ENCODE measurements at regions not wholly inside any gene's neighbourhood (a gene's known extent, or its start where the extent isn't known, plus 50 kb on each side); places are given as distances from the start of the nearest gene placed in this dataset.
A peak's percentile ranks its signal among the peaks of the same experiment; 100 is the strongest.

DNA sequence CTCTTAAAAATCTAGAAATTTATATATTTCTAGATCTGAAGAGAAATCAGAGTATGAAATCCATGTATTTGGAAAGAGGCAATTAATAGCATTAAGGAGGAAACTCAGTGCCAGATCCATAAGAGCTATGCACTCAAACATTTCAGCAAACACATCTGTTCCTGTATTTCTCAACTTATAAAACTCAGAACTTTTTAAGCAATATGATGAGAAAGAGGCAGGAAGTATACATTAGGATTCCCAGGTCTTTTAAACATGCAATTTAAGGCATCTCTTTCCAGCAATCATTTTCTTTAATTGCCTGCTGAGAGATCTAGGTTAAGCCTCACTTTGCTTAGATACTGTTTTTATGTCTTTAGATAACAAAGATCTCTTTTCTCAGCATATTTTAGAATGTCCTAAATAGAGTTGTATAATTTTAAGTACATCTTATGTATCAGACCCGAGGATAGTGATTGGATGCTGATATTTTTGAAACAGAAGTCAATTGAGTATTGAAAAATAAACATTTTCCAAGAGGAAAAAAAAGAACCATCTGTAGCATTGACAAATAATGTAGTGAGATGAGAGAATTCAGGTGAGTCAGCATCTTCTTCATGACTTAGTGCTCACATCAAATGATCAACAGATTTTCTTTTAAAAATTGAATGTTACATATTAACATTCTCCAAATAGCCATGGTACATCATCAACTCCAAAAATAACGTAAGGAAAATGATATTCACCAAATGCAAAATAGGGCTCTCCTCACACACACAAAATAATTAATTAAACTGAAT, 461.4 kb upstream of the NOX3 start:
- no peak overlapping the region for H3K9ac ChIP-seq (ENCODE audit: low read length)

DNA sequence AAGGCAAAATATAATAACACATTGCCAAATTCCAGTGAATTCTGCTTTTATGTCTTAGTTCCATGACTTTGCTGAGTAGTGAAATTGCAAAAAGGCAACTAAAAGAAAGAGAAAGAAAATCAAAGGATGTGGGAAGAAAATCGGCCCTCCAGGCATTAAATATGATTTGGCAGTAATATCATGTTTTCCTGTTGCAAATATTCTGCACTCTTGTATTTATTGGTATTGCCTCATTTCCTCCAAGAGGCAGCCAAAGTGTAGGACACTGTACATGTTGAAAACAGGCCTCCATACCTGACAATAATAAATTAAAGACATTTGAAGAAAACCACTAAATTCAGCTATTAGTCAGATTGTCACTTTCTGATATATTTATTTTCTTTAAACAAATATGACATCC, 460.0 kb upstream of the NOX3 start:
- Histone ChIP-seq H3K27ac (ENCODE audit: low read length) (no peak overlapping the region), H3K27me3 (ENCODE audit: control insufficient read depth, insufficient read depth, low read length) (no peaks in the 10 kb centered on the region), H3K4me3 (ENCODE audit: low read length) (no peak overlapping the region), H3K4me1 (ENCODE audit: control insufficient read depth, low read depth, low read length) (no peaks in the 10 kb centered on the region), H3K36me3 (ENCODE audit: control insufficient read depth, low read depth, low read length) (no peaks in the 10 kb centered on the region), H3K9ac (ENCODE audit: low read length) (no peak overlapping the region), H3K9me3 (ENCODE audit: control insufficient read depth, low read depth, low read length) (no peaks in the 10 kb centered on the region)

More for the DNA sequence above, 461.4 kb upstream of the NOX3 start:
- no peaks in the 10 kb centered on the region for H3K9me3 ChIP-seq (ENCODE audit: control insufficient read depth, low read depth, low read length)
- H3K27ac ChIP-seq (ENCODE audit: low read length) = no peak overlapping the region
- H3K4me1 ChIP-seq (ENCODE audit: control insufficient read depth, low read depth, low read length) = no peaks in the 10 kb centered on the region
- no peaks in the 10 kb centered on the region for H3K36me3 ChIP-seq (ENCODE audit: control insufficient read depth, low read depth, low read length)
- H3K4me3 ChIP-seq (ENCODE audit: low read length) = no peak overlapping the region
- no peaks in the 10 kb centered on the region for H3K27me3 ChIP-seq (ENCODE audit: control insufficient read depth, insufficient read depth, low read length)

DNA sequence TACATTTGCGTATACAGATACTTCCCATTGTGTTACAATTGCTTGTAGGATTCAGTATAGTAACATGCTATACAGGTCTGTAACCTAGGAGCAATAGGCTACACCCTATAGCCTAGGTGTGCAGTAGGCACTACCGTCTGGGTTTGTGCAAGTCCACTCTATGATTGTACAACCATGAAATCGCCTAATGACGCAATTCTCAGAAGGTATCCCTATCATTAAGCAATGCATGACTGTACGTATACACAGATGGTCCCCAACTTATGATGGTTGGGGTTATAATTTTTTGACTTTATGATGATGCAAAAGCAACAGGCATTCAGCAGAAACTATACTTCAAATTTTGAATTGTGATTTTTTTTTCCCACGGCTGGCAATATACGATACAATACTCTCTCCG, 458.2 kb upstream of the NOX3 start:
- no peak overlapping the region for H3K4me3 ChIP-seq (ENCODE audit: low read length)
- H3K27ac ChIP-seq (ENCODE audit: low read length) = no peak overlapping the region
- no peaks in the 10 kb centered on the region for H3K9me3 ChIP-seq (ENCODE audit: control insufficient read depth, low read depth, low read length)
- no peaks in the 10 kb centered on the region for H3K27me3 ChIP-seq (ENCODE audit: control insufficient read depth, insufficient read depth, low read length)
- no peaks in the 10 kb centered on the region for H3K36me3 ChIP-seq (ENCODE audit: control insufficient read depth, low read depth, low read length)
- H3K4me1 ChIP-seq (ENCODE audit: control insufficient read depth, low read depth, low read length) = peaks cover 10% of the 10 kb centered on the region
- no peak overlapping the region for H3K9ac ChIP-seq (ENCODE audit: low read length)

DNA sequence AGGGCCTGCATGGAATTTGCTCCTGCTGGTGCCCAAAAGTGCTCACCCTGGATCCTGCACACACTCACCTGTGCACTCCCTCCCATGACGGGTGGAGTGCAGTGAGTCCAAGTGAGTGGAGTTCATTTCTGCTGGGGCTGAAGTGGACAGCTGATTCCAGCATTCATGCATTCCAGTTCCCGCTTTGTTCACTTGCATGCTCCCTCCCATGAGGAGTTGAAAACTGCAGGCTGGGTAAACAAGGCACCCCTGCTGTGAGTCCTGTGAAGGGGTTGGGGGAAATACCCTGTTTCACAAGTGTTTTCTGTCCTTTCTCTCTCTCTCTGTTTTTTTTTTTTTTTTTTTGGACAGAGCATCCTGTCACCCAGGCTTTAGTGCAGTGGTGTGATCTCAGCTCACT, 454.1 kb upstream of the NOX3 start:
- Histone ChIP-seq H3K27ac (ENCODE audit: low read length) (no peak overlapping the region), H3K27me3 (ENCODE audit: control insufficient read depth, insufficient read depth, low read length) (no peaks in the 10 kb centered on the region)

DNA sequence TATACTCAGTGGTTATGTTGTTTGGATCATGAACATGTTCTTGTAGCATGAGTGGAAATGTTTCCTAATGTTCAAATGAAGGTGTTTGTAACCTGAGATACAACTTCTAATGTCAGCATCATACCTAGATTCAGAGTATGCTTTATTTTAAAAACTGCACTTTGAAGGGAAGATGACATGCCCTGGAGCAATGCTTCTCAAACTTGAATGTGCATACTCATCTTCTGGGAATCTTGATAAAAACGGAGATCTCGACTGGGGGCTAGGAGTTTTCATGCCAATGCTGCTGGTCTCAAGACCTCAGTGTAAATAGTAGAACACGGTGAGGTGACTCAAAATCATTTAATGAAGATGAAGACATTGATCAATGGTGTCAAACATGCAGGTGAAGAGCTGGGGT, 440.0 kb upstream of the NOX3 start:
- Histone ChIP-seq H3K4me1 (ENCODE audit: control insufficient read depth, low read depth, low read length) (peaks cover 19% of the 10 kb centered on the region), H3K27me3 (ENCODE audit: control insufficient read depth, insufficient read depth, low read length) (no peaks in the 10 kb centered on the region), H3K9ac (ENCODE audit: low read length) (no peak overlapping the region), H3K36me3 (ENCODE audit: control insufficient read depth, low read depth, low read length) (no peaks in the 10 kb centered on the region), H3K4me3 (ENCODE audit: low read length) (no peak overlapping the region), H3K27ac (ENCODE audit: low read length) (no peak overlapping the region), H3K9me3 (ENCODE audit: control insufficient read depth, low read depth, low read length) (no peaks in the 10 kb centered on the region)

More for the DNA sequence above, 454.1 kb upstream of the NOX3 start:
- H3K4me3 ChIP-seq (ENCODE audit: low read length) = no peak overlapping the region
- H3K9me3 ChIP-seq (ENCODE audit: control insufficient read depth, low read depth, low read length) = no peaks in the 10 kb centered on the region
- peaks cover 10% of the 10 kb centered on the region for H3K4me1 ChIP-seq (ENCODE audit: control insufficient read depth, low read depth, low read length)
- H3K36me3 ChIP-seq (ENCODE audit: control insufficient read depth, low read depth, low read length) = no peaks in the 10 kb centered on the region
- no peak overlapping the region for H3K9ac ChIP-seq (ENCODE audit: low read length)

DNA sequence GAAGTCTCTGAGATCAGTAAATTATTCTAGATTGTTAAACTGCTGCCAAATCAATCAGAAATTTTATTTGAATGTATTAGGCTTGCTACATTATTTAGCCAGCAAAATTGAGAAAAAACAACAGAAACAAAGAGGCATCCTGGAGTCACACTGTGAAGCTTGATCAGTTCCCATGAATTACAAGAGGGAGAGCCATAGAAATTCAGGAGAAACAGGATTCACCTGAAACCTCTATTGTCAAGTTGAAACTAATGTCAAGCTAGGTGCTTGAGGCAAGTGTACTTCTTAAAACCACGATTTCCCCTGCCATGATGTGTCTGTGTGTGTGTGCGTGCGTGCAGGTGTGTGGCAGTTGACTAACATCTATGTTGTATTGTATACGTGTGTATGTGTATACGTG, 439.1 kb upstream of the NOX3 start:
- no peaks in the 10 kb centered on the region for H3K9me3 ChIP-seq (ENCODE audit: control insufficient read depth, low read depth, low read length)
- H3K4me1 ChIP-seq (ENCODE audit: control insufficient read depth, low read depth, low read length) = peaks cover 19% of the 10 kb centered on the region
- H3K27ac ChIP-seq (ENCODE audit: low read length) = peak overlapping the region; percentile 33
- no peak overlapping the region for H3K9ac ChIP-seq (ENCODE audit: low read length)
- no peaks in the 10 kb centered on the region for H3K36me3 ChIP-seq (ENCODE audit: control insufficient read depth, low read depth, low read length)
- H3K4me3 ChIP-seq (ENCODE audit: low read length) = no peak overlapping the region
- H3K27me3 ChIP-seq (ENCODE audit: control insufficient read depth, insufficient read depth, low read length) = no peaks in the 10 kb centered on the region

DNA sequence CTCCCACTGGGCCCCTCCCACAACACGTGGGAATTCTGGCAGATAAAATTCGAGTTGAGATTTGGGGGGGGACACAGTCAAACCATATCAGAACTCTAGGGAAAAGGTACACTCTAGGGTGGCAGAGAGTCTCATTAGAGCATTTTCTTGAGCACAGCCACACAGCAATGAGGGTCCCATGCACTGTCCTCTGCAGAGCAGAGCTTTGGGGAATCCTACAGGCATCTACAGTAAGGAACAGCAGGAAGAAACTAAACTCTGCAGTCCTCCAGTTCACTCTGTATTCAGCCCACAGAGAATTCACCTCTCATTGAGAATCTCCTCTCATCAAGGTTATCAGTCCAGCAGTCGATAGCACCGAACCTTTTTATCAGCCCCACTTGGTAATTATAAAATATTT, 438.6 kb upstream of the NOX3 start:
- peaks cover 23% of the 10 kb centered on the region for H3K4me1 ChIP-seq (ENCODE audit: control insufficient read depth, low read depth, low read length)
- no peak overlapping the region for H3K9ac ChIP-seq (ENCODE audit: low read length)
- H3K36me3 ChIP-seq (ENCODE audit: control insufficient read depth, low read depth, low read length) = no peaks in the 10 kb centered on the region
- H3K27ac ChIP-seq (ENCODE audit: low read length) = peak overlapping the region; percentile 33
- H3K27me3 ChIP-seq (ENCODE audit: control insufficient read depth, insufficient read depth, low read length) = no peaks in the 10 kb centered on the region
- H3K4me3 ChIP-seq (ENCODE audit: low read length) = no peak overlapping the region
- H3K9me3 ChIP-seq (ENCODE audit: control insufficient read depth, low read depth, low read length) = no peaks in the 10 kb centered on the region

DNA sequence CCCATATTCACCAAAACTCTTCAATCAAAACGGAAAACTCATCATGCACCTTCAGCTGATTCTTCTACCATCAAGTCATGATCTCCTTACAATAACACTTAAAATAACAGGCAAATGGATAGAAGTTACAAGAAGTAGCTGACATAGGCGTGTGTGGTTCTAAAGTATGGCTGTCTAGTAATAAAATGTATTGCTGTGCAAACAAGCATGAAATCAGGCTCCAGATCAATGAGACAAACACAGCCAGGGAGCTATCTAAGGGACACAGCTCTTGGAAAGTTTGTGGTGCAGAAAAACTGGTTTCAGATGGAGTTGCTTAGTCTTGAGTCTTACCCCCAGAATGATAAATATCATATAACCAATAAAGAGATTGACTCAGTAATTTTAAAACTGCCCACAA, 434.8 kb upstream of the NOX3 start:
- Histone ChIP-seq H3K27ac (ENCODE audit: low read length) (no peak overlapping the region), H3K4me1 (ENCODE audit: control insufficient read depth, low read depth, low read length) (peaks cover 29% of the 10 kb centered on the region), H3K9ac (ENCODE audit: low read length) (no peak overlapping the region), H3K27me3 (ENCODE audit: control insufficient read depth, insufficient read depth, low read length) (no peaks in the 10 kb centered on the region), H3K4me3 (ENCODE audit: low read length) (no peak overlapping the region), H3K9me3 (ENCODE audit: control insufficient read depth, low read depth, low read length) (no peaks in the 10 kb centered on the region), H3K36me3 (ENCODE audit: control insufficient read depth, low read depth, low read length) (no peaks in the 10 kb centered on the region)

DNA sequence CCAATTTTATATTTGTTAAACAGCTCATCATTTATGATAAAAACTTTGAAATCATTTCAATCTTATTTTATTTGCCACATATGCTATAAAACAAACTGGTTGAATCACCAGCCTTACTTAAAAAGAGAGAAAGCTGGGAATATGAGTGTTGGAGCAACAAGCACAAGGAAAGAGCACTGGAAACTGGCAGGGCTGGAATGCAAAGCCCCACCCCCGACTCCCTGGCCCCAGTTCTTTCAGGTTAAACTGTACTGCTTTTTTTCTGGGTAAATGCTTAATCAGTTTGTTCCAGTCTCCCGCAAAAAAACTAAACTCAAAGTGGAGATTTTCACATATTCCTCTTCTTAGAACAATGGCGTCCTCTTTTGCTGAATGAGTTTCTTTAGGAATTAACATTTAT, 433.8 kb upstream of the NOX3 start:
- no peaks in the 10 kb centered on the region for H3K9me3 ChIP-seq (ENCODE audit: control insufficient read depth, low read depth, low read length)
- H3K4me1 ChIP-seq (ENCODE audit: control insufficient read depth, low read depth, low read length) = peaks cover 20% of the 10 kb centered on the region
- H3K27ac ChIP-seq (ENCODE audit: low read length) = no peak overlapping the region
- no peak overlapping the region for H3K9ac ChIP-seq (ENCODE audit: low read length)
- no peaks in the 10 kb centered on the region for H3K27me3 ChIP-seq (ENCODE audit: control insufficient read depth, insufficient read depth, low read length)
- H3K4me3 ChIP-seq (ENCODE audit: low read length) = no peak overlapping the region
- H3K36me3 ChIP-seq (ENCODE audit: control insufficient read depth, low read depth, low read length) = no peaks in the 10 kb centered on the region

DNA sequence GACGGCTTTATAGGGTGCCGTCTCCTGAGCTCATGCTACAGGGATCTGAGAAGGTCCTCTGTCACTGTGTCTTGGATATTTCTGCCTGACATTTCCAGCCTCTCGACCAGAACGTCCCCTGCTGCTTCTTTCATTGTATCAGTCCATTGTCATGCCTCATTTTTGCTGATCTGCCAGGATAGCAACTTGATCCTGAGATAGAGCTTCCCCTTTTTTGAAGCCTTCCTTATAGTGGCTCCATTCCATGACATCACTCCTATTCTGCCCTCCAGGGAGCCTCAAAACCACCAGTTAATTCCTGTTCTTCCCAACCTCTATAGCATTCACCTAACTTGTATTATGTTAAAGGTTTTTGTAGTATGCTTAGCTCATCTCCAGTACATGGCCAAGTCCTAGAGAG, 431.8 kb upstream of the NOX3 start:
- Histone ChIP-seq H3K9me3 (ENCODE audit: control insufficient read depth, low read depth, low read length) (no peaks in the 10 kb centered on the region), H3K27ac (ENCODE audit: low read length) (no peak overlapping the region), H3K27me3 (ENCODE audit: control insufficient read depth, insufficient read depth, low read length) (no peaks in the 10 kb centered on the region), H3K4me3 (ENCODE audit: low read length) (no peak overlapping the region), H3K4me1 (ENCODE audit: control insufficient read depth, low read depth, low read length) (peaks cover 16% of the 10 kb centered on the region), H3K36me3 (ENCODE audit: control insufficient read depth, low read depth, low read length) (no peaks in the 10 kb centered on the region), H3K9ac (ENCODE audit: low read length) (no peak overlapping the region)

DNA sequence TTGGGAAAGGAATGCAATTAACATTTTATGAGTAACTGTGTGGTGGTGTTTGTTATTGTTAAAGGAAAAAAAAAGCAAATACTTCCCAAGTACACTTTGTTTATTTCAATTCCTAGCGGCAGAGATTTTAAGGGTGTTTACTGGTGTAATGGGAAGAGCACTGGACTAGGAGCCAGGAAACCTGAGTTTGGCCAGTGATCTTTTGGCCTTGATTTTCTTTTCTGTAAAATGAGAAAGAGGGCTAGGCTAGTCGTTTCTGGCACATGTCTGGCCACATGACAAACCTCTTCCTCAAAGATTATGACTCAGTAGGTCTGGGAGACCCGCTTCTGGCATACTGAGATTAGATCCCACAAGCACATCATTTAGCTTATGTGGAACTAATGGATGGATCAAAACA, 428.1 kb upstream of the NOX3 start:
- H3K36me3 ChIP-seq (ENCODE audit: control insufficient read depth, low read depth, low read length) = no peaks in the 10 kb centered on the region
- no peaks in the 10 kb centered on the region for H3K27me3 ChIP-seq (ENCODE audit: control insufficient read depth, insufficient read depth, low read length)
- H3K9ac ChIP-seq (ENCODE audit: low read length) = no peak overlapping the region
- H3K4me1 ChIP-seq (ENCODE audit: control insufficient read depth, low read depth, low read length) = peaks cover 11% of the 10 kb centered on the region
- H3K27ac ChIP-seq (ENCODE audit: low read length) = no peak overlapping the region
- no peak overlapping the region for H3K4me3 ChIP-seq (ENCODE audit: low read length)
- H3K9me3 ChIP-seq (ENCODE audit: control insufficient read depth, low read depth, low read length) = no peaks in the 10 kb centered on the region

DNA sequence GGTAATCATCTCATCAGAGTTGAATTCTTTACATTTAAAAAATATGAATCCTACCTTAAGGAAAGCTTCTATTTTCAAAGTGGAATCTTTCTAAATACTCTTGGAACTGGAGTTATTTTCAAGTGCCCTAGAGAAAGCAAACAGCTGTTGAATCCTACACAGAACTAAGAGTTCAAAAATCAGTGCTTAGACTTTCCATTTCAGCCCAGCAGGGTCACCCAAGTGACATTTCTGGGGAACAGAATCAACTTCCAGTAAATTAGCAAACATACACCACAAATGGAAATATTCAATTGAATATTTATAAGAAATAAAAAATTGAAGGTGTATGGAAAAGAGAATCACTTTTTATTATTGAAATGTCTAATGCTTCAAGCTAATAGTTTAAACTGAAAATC, 427.7 kb upstream of the NOX3 start:
- no peak overlapping the region for H3K27ac ChIP-seq (ENCODE audit: low read length)

More for the DNA sequence above, 427.7 kb upstream of the NOX3 start:
- Histone ChIP-seq H3K27me3 (ENCODE audit: control insufficient read depth, insufficient read depth, low read length) (no peaks in the 10 kb centered on the region), H3K4me1 (ENCODE audit: control insufficient read depth, low read depth, low read length) (peaks cover 10% of the 10 kb centered on the region), H3K9ac (ENCODE audit: low read length) (no peak overlapping the region), H3K4me3 (ENCODE audit: low read length) (no peak overlapping the region), H3K9me3 (ENCODE audit: control insufficient read depth, low read depth, low read length) (no peaks in the 10 kb centered on the region), H3K36me3 (ENCODE audit: control insufficient read depth, low read depth, low read length) (no peaks in the 10 kb centered on the region)

All from iPS-18a (cell line).